ENCODE measurements at regions not wholly inside any gene's neighbourhood (a gene's known extent, or its start where the extent isn't known, plus 50 kb on each side); places are given as distances from the start of the nearest gene placed in this dataset.

DNA sequence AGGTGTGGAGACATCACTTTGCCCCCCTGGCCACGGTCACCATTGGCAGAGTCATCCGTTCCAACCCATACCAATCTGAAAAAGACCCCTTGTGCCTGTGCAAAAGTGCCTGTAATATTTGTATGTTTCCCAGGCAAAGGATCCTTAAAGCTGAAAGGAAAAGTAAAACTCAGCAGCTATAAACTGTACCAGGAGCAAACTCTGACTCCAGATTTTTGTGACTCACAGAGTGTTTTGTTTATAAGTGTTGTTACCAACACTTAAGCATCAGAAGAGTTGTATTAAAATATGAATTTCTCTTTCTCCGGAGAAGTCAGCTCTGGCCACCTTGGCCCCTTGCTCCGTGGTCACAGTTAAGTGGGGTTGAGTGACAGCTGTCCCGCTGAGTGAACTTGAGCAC is 75.9 kb downstream of the IRX6 start:
- TF ChIP-seq, protein P1, sequence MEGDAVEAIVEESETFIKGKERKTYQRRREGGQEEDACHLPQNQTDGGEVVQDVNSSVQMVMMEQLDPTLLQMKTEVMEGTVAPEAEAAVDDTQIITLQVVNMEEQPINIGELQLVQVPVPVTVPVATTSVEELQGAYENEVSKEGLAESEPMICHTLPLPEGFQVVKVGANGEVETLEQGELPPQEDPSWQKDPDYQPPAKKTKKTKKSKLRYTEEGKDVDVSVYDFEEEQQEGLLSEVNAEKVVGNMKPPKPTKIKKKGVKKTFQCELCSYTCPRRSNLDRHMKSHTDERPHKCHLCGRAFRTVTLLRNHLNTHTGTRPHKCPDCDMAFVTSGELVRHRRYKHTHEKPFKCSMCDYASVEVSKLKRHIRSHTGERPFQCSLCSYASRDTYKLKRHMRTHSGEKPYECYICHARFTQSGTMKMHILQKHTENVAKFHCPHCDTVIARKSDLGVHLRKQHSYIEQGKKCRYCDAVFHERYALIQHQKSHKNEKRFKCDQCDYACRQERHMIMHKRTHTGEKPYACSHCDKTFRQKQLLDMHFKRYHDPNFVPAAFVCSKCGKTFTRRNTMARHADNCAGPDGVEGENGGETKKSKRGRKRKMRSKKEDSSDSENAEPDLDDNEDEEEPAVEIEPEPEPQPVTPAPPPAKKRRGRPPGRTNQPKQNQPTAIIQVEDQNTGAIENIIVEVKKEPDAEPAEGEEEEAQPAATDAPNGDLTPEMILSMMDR (IDR thresholded peaks at IDR 0.05; ENCODE audit: low read depth, low read length), result no peak
- TF ChIP-seq POLR2A (IDR thresholded peaks at IDR 0.05; ENCODE audit: extremely low read depth, insufficient read length) (no peak), MYC (IDR thresholded peaks at IDR 0.05; ENCODE audit: low read depth, low read length) (no peak)
- TF ChIP-seq, protein P2, sequence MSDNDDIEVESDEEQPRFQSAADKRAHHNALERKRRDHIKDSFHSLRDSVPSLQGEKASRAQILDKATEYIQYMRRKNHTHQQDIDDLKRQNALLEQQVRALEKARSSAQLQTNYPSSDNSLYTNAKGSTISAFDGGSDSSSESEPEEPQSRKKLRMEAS (IDR thresholded peaks at IDR 0.05; ENCODE audit: low read depth, low read length), result no peak
